ENCODE measurements at regions not wholly inside any gene's neighbourhood (a gene's known extent, or its start where the extent isn't known, plus 50 kb on each side); places are given as distances from the start of the nearest gene placed in this dataset.
"Not testable (repeated sequence)": the region's sequence is repeated elsewhere in the genome, so short reads cannot be mapped to it uniquely, and the experiment has no call there.

DNA sequence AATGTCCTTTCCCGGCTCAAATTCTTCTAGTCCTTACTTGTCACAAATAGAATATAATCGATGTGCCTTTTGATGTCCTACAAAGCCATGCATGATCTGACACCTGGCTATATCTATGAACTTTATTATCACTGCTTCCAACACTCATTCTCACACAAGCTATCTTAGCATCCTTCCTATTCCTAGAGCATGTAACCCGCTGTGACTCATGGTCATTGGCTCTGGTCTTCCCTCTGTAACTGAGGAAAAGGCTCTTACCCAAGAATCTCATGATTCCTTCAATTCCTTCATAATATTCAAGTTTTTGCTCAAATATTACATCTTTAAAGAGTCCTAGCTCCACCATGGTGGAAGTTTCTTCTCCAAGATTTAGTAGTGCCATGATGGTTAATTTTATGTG lies 480.0 kb upstream of the PAPPA start:
- DNase-seq: no peak

DNA sequence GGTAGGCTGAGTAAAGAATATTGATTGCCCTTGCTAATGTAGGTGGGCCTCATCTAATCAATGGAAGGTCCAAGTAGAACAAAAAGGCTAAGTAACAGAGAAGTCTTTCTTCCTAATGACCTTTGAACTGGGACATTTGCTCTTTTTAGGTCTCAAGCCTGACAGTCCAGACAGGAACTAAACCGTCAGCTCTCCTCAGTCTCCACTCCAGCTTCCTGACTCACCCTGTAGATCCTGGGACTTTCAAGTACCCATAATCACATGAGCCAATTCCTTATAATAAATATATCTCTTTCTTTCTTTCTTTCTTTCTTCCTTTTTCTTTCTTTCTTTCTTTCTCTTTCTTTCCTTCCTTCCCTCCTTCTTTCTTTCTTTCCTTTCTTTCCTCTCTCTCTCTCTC lies 479.5 kb upstream of the PAPPA start:
- no peak for DNase-seq

DNA sequence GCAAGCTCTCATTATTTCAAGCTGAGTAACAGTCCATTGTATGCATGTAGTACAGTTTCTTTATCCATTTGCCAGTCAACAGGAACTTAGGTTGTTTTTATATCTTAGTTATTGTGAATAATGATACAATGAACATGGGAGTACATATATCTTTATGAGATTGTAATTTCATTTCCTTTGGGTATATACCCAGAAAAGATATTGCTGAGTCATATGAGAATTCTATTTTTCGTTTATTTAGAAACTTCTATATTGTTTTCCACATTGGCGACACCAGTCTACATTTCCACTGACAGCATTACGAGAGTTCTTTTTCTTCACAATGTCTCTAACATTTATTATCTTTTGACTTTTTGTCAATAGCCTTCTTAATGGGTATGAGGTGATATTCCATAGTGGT lies 477.8 kb upstream of the PAPPA start:
- DNase-seq: no peak

DNA sequence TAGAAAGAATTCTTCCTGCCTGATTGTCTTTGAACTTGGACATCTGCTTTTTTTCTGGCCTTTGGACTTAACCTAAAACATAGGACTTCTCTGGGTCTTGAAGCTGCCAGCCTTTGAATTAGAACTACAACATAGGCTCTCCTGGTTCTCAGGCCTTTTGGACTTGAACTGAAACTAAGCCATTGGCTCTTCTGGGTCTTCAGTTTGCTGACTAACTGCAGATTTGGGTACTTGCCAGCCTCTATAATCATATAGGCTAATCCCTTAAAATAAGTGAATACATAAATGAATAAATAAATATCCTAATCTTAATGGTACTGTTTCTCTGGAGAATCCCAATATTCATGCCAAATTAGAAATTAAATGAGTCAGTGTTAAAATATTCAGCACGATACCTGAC lies 473.4 kb upstream of the PAPPA start:
- DNase-seq: no peak

DNA sequence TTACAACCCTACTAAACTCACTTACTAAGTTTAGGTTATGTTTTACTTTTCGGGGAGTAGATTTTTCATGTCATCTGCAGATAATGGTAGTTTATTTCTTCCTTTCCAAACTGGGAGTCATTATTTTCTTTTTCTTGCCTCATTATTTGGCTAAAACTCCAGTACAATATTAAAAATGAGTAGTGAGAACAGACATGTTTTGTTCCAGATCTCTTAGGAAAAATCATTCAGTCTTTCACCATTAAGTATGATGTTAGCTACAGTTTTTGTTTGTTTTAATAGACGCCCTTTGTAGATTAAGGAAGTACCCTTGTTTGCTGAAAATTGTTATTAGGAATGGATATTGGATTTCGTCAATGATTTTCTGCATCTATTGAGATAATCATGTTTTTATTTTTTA lies 472.0 kb upstream of the PAPPA start:
- DNase-seq: no peak

DNA sequence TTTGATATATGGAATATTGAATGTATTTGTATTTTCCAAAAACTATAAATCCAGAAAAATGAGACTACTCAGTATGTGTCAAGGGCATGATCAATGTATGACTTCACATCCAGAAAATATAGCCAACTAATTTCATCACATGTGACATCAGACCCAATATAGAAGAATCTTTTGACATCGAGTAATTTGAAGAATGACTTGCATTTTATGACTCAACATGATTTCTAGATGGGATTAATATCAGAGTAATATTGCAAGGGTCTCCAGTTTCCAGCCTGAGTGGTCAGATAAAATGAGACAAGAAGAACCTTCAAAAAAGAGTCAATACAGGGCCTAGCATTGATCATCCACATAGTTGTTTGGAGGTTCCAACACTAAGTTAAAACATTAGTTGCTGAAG lies 467.5 kb upstream of the PAPPA start:
- no peak for DNase-seq

DNA sequence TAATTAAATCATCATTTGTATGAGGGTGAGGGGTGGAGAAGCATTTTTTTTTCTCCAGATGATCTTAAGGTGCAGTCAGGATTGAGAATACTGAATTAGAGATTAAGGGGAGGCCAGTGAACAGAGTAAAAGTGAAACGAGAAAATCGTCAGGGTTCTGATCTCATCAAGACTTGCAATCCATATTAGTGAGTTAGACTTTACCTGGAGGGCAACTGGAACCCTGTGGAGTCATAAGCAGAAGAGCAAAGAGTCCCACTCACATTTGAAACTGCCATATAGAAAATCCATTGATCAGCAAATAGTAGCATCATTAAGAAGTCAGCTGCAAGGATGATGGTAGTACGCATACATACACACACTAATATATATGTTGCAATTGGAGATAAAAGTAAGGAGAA lies 466.2 kb upstream of the PAPPA start:
- DNase-seq: no peak

DNA sequence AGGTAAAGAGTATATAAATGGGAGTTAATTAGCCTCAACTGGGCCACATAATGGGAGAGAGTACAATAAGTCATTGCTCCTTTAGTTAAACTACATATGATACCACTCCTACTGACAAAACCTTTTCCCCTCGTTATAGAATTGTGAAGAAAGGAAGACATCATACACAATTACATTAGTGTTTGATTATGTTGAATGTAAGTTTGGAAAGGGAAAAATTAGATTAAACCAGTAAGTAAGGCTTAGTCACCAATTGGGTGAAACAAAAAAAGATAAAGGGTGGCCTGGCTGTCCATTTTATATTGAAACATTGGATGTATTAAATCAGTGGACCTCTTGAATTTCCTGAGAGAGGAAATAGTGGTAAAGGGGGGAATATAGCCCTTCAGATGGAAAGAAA lies 464.3 kb upstream of the PAPPA start:
- no peak for DNase-seq

DNA sequence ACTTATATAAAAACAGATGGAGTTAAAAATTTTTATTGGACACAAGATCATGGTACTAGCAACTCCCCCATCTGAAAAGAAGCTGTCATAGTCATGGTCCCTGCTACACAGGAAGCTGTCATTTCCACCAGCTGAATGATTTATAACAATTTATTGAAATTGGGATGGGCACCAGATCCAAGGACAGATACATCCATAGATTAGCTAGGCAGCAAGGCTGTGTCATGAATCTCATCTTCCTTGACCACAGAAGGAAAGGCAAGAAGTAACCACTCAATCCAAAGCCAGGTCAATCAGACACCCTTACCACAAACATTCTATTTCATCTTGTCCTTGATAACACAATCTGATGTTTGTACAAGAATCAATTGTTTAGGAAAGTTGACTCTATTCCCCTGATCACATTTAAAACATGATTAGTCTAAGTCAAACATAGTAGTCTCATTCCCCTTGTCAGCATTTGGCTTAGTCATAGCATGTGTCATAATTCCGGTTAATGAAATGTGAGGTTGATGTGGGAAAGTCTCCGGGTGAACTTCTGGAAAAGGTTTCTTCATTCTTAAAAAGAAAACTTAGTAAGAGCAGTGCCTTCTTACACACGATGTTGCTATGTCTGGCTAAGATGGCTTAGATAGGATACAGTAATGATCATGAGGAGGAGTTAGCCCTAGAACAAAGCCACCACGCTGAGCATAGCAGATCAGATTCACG lies 462.6 kb upstream of the PAPPA start:
- no peak for DNase-seq

DNA sequence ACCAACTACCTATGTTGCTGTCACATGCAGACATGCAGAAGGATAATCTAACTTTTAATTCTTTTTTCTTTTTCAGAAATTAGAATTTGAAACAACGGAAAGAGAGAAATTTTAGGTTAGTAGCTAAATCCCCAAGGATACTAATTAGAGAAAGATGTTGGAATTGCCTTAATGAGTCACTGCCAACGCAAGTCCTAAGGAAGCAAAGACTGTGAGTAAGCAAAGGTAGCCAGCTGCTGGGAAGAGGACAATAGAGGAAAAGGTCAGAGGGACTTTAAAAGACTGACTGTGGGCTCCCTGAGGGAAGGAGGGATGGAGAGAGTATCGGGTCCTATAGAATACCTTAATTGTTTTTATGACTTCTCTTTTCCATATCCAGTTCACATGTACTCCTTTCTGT lies 461.9 kb upstream of the PAPPA start:
- DNase-seq: no peak

DNA sequence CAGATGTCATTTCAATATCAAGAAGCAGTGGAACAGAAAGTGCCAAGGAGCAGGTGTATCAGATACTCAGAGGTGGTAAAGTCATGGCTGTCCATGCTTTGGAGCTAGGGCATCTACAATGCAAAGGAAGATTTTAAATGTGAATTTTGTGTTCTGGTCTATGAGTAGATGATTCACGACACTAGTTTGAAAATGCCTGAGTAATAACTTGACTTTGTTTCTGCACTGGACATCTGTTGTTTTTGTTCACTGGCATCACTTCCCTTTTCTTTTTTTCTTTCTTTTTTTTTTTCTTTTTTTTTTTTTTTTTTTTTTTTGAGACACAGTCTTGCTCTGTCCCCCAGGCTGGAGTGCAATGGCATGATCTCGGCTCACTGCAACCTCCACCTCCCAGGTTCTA lies 460.7 kb upstream of the PAPPA start:
- not testable (repeated sequence) for DNase-seq

DNA sequence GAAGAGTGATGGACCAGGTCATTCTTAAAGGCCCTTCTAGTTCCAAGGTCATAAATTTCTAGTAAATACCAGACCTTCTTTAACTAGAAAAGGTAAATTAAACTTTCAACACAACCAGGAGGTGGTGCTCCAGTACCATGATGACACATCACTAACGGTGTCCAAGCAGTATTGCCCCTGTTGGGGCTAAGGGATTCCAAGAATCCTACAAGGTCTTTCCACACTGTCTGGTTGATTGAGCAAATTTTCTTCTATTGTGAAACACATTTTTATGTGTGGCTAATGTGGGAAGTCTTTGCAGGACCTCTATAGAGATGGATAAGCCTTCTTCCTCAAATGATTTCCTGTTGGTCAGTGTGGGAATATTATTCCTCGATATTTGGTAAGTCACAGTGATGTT lies 459.6 kb upstream of the PAPPA start:
- no peak for DNase-seq

DNA sequence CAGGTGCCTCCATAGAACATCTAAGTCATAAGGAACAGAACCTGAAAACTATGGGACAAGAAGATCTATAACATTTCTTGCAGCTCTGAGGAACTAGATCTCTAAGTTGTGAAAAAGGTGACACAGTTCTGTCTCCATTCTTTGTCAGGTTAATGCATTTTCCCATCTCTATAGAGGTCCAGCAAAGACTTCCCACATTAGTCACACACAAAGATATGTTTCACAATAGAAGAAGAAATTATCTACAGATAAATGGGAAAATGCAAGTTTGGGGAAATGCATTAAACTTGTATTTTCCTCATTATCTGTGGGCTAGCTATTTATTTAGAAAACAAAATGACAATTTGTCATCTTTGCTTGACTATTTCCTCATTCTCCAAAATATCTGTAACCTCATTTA lies 458.6 kb upstream of the PAPPA start:
- no peak for DNase-seq

DNA sequence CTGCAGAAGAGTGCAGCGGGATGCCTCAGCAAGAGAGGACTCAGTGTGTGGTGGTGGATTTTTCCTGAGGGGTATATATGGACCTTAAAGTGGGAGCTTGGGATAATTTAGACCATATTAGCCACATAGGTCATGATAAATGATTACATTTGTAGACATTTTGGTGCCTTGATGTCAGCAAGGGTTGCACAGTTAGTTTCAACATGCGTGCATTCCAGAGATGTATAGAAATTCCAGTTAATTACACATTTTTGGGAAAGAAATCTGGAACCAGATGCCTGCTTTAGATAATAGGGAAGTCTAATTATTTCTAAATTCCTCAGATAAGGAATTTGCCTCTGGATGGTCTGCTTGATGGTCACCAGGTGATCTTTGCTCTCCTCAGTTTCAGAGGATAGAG lies 440.6 kb upstream of the PAPPA start:
- no peak for DNase-seq

DNA sequence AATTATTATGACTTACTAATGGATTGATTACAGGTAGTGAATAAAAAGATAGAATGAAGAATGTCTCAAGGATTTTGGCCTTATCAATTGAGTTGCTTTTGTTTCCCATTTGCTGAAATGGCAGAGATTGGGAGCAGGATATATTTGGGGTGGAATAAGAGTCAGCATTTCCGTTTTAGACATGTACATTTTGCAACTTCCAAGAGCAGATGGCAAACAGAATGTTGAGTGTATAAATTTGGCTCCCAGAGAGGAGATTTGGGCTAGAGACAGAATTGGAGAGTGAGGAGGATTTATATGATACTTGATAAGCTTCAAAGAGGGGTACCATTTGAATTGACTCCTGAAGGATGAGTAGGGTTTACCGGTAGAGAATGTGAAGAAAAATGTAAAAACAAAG lies 437.9 kb upstream of the PAPPA start:
- DNase-seq: no peak

DNA sequence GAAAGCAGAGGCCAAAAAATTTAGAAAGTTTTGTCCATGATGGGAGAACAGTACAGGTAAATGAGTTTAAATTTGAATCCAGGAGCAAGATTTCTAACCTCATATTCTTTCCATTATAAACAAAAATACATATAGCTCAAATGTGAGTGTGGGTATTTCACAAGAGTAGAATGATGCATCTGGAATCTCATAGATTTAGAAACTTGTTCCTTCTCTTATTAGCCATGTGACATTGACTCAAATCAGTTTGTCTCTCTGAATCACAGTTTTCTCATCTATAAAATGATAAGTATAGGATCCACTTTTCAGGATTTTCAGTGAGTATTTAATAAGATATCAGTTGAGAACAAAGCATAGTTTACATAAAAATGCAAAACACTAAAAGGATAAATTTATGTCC lies 436.3 kb upstream of the PAPPA start:
- no peak for DNase-seq

DNA sequence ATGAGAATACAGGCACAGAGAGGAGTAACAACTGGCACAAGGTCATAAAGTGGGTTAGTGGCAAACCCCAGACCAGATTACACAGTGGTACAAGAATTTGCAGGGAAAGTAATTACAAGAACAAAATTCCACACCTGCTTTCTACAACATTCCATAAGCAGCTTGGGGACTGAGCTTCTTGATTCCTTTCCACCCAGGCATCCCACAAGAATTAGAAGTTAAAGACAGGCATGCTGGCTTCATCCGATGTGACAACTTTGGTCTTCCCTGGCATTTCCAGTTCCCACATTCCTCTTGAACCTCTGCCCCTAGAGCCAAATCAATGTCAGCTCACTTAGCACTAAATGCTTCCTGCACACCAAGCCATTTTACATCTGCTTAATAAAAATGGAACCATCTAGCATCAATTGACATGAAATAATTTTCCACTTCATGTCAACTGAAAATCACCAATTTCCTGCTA lies 435.8 kb upstream of the PAPPA start:
- DNase-seq: no peak

DNA sequence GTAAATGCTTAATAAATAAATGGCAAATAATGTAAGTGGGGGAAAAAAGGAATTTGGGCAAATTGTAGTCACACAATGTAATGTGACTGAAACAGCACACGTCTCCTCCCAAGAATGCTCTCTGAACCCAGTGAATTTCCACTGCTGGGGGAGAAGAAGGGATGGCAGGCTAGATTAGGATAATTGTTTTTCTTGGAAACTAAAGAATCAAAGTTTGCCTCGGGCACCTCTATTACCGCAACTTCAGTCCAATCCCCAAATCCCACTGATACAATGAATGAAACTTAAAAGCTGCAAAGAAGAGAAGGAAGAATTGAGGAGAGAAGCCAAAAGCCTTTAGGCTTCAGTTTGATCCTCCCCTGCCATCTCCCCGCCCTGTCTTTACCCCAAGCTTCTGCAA lies 423.2 kb upstream of the PAPPA start:
- no peak for DNase-seq

DNA sequence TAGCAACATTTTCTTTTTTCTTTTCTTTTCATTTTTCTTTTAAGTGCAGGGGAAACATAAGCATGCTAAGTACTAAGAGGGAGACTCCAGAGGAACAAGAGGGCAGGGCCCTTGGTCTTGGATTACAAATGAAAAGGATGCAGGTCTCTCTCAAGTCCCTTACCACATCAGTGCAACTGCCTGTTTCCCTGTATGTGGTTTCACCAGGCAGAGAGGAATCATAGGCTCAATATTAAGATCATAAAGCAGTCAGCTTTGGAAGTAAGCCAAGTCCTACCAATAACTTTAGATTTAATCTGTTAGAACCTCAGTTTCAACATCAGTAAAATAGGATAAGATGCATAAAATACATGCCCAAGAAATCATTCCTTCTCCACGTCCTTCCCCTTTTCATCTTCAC lies 422.7 kb upstream of the PAPPA start:
- no peak for DNase-seq

DNA sequence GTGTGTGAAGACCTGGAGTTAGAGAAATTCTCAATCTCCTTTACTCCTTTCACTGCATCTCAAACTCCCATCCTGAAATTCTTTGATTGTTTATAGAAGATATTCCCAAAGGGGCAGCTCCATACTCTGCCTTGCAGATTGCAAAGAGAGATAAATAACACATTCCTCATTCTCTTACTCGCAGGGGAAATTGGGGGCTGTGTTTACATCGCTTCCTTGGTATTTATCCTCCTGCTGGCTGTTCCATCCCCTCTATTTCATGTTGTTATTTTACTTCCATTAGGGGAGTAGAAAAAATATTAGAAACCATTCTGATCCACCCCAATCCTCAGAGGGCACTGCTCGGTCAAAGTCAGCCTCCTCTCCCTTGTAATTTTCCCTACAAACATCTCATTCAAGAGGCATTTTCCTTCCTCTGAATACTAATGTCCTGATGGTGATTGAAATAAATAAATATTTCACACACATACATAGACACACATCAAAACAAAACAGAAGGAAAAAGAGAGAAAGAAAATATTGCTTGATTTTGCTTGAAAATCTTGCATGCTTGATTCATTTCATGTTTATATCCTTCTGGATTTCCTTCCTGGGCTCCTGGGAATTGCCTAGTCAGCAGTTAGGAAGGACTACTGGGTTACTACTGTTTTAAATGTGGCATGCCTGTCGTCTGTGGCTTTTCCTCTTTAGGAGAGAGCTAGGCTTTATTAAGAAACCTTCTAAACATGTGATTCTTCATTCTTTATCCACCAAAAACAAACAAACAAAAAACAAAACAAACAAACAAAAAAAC lies 420.1 kb upstream of the PAPPA start:
- no peak for DNase-seq

DNA sequence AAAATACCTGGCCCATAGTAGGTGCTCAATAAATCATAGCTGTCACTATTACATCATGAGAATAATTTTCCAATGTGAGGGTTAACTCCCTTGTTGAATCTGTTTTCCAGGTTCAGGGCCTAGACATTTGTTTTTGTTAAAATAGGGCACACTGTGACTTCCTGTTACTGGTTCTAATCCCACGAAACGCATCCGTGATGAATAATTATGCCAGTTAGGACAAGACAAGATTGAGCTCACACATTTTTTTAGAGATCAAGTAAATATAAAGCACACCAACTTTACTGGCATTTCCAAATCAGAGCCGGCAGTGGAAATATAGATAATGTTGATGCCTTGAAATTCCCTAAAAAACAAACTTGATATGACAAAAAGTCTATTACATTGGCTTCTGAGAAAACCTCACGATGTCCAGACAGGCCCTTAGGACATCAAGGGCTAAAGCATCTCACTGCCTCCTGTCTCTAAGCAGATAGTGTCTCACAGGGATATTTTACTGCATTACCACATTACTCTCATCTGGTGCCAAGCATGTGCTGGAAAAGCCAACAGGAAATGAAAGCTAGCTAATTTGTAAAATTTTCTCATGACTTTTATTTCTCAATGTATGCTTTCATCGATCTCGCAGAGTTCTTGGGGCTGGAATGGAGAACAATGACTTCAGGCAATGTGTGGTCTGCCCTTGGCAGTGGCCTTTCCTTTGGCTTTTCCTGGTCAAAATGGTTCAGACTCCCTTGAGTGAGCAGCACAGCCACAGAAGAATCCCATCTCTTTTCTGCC lies 414.3 kb upstream of the PAPPA start:
- DNase-seq: no peak

DNA sequence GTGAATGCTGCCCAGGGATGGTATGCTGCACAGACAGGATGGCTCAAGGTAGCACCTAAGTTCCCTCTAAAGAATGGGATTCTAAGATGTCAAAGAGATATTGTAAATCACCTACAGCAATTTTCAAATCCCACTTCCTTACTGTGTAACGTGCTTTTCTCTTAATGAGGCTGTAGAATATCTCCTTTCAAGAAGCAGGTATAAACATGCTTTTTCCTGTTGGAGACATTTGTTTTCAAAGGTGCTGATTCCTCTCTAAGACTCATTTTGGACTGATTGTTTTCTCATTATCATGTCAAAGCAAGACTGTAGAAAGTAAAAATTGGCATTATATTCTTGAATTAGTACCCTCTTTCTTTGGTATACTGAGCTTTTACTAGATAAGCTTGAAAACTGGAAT lies 412.6 kb upstream of the PAPPA start:
- no peak for DNase-seq

DNA sequence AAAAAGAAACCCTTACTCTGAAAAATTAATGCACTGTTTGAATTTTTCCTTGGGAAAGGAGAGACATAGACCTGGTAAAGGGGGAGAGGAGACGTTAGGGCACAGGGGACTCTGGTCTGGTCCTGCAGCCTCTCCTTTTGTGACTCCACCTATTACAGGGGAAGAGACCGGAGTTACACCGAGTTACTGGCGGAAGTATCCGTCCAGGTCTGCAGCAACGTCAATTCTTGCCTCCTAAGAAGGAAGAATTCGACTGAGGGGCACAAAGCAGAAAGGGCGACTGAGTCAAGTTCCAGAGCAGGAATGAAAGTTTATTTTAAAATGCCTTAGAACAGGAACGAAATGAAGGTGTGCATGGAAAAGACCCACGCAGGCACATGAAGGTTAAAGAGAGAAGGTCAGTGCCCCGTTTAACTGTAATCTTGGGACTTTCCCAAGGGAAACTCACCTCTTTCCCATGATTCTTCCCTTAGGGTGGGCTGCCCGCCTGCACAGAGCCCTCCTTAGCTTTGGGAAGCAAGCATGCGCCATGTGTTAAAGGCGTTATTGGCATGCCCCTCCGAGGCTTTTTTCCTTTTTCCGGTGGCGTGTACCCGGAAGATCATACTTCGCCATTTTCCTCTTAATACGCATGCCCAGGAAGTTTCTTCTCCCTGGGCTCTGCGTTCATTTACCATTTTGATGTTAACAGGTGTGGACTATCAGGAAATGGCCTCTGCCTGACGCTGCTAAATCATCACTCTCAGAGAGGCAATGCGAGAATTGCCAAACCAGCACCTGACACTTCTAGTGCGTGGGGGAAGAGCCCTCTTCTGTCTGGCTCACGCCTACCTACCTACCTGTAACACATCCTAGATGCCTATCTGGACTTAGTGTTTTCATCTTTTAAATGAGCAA lies 409.6 kb upstream of the PAPPA start:
- no peak for DNase-seq

Data from activated CD4-positive, alpha-beta T cell treated with anti-CD3 and anti-CD28 coated beads, Interleukin-2, Interleukin-6, amounts not matched to agents 100 ng/mL and 50 ng/mL, durations not matched to agents 16 hours and 8 hours (primary cell).